ENCODE measurements at regions not wholly inside any gene's neighbourhood (a gene's known extent, or its start where the extent isn't known, plus 50 kb on each side); places are given as distances from the start of the nearest gene placed in this dataset.

DNA sequence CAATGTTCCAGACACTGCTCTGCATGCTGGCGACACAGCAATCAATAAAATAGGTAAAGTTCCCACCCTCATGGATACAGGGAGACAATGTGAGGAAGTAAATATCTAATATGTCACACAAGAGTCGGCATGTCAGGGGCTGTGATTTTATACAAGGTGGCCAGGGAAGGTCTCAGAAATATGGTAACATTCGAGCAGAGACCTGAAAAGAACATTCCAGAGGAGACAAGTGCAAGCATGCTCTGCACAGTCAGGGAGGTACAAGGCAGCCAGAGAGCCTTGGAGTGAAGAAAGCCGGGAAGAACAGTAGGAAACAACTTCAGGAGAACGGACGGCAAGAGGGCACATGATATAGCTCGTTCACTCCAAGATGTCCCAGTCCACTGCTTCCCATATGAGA lies 89.2 kb upstream of the ZNF462 start:
- TF ChIP-seq CTCF (IDR thresholded peaks at IDR 0.05) (no peak), POLR2A (IDR thresholded peaks at IDR 0.05) (no peak)

Measured in lower leg skin (tissue), 3 donors.